ENCODE measurements at regions not wholly inside any gene's neighbourhood (a gene's known extent, or its start where the extent isn't known, plus 50 kb on each side); places are given as distances from the start of the nearest gene placed in this dataset.
"Not testable (repeated sequence)": the region's sequence is repeated elsewhere in the genome, so short reads cannot be mapped to it uniquely, and the experiment has no call there.

DNA sequence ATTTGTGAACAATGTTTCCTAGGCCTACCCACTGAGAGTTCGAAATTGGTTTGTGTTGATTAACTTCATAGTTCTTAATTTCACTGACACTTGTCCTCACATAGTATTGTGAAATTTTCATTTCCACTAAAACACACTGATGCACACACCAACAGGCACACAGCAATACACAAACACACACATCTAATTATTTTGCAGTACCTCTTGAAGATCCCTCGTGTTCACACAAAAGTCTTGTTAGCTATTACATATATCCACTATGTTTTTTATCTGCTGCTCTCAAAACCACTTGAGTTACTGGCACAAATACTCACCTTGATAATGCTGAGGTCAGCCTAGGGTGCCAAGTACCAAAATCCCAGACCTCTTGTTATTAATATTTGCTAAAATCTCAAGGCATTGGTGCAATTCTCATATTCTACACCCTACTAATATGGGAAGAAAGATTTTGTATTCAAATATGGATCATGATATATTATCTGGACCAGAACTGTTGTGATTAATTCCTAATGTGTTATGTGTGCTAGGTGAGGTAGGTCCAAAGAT, 767.4 kb upstream of the CDH10 start:
- H3K27ac ChIP-seq: no peak overlapping the region
- 55 to 77% (median 66%) methylated on average over 2 of the region's 2 CpGs for WGBS, 5 donors
- TF ChIP-seq, protein P1, sequence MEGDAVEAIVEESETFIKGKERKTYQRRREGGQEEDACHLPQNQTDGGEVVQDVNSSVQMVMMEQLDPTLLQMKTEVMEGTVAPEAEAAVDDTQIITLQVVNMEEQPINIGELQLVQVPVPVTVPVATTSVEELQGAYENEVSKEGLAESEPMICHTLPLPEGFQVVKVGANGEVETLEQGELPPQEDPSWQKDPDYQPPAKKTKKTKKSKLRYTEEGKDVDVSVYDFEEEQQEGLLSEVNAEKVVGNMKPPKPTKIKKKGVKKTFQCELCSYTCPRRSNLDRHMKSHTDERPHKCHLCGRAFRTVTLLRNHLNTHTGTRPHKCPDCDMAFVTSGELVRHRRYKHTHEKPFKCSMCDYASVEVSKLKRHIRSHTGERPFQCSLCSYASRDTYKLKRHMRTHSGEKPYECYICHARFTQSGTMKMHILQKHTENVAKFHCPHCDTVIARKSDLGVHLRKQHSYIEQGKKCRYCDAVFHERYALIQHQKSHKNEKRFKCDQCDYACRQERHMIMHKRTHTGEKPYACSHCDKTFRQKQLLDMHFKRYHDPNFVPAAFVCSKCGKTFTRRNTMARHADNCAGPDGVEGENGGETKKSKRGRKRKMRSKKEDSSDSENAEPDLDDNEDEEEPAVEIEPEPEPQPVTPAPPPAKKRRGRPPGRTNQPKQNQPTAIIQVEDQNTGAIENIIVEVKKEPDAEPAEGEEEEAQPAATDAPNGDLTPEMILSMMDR (IDR thresholded peaks at IDR 0.05): no peak
- TF ChIP-seq POLR2A (IDR thresholded peaks at IDR 0.05) (no peak), EP300 (IDR thresholded peaks at IDR 0.05) (no peak), POLR2AphosphoS5 (IDR thresholded peaks at IDR 0.05) (no peak)
- H3K4me1 ChIP-seq: no peaks in the 10 kb centered on the region
- no peaks in the 10 kb centered on the region for H3K27me3 ChIP-seq
- no peaks in the 10 kb centered on the region for H3K36me3 ChIP-seq
- H3K4me3 ChIP-seq: no peak overlapping the region
- peaks cover 0 to 17% (median 5%) of the 10 kb centered on the region in 4 donors for H3K9me3 ChIP-seq
- DNase-seq: no peak
- intact Hi-C loops (cut with DNase I; ENCODE audit: low total_unique reads): no loop called here

DNA sequence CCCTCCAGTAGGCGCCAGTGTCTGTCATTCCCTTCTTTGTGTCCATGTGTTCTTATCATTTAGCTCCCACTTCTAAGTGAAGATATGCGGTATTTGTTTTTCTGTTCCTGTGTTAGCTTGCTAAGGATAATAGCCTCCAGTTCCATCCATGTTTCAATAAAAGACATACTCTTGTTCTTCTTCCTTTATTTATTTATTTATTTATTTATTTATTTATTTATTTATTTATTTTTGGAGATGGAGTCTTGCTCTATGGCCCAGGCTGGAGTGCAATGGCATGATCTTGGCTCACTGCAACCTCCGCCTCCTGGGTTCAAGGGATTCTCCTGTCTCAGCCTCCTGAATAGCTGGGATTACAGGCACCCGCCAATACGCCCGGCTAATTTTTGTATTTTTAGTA, 762.6 kb upstream of the CDH10 start:
- WGBS, 5 donors: 77 to 95% (median 80%) methylated on average over 6 of the region's 6 CpGs
- H3K4me1 ChIP-seq; intact Hi-C loops (cut with DNase I; ENCODE audit: low total_unique reads); H3K27ac ChIP-seq; H3K36me3 ChIP-seq; H3K27me3 ChIP-seq; H3K4me3 ChIP-seq; DNase-seq: not testable (repeated sequence)
- H3K9me3 ChIP-seq: peaks cover 0 to 32% (median 15%) of the 10 kb centered on the region in 4 donors

DNA sequence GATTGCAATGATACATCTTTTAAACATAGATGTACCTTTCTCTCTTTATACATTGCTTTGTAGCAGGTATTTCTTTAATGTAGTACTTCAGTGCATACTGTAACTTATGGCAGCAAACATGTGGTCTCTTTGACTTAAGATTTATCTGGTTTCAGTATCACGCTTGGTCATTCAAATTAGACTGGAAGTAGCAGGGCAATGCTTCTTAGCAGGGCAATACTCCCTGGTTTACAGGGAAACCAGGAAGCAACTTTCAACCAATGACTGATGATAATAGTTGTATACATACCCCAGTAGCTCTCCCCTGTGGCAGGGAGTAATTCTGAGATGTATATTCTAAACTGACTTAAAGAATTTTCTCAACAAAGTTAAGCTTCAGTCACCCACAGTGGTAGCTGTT, 761.1 kb upstream of the CDH10 start:
- no peaks in the 10 kb centered on the region for H3K27me3 ChIP-seq
- 57 to 86% (median 67%) methylated on average over 1 of the region's 1 CpG for WGBS, 5 donors
- H3K27ac ChIP-seq: no peak overlapping the region
- intact Hi-C loops (cut with DNase I; ENCODE audit: low total_unique reads): no loop called here
- no peak for DNase-seq
- H3K4me1 ChIP-seq: no peaks in the 10 kb centered on the region
- H3K4me3 ChIP-seq: no peak overlapping the region
- peaks cover 0 to 45% (median 21%) of the 10 kb centered on the region in 4 donors for H3K9me3 ChIP-seq
- TF ChIP-seq EP300 (IDR thresholded peaks at IDR 0.05) (no peak), POLR2AphosphoS5 (IDR thresholded peaks at IDR 0.05) (no peak), POLR2A (IDR thresholded peaks at IDR 0.05) (no peak)
- TF ChIP-seq, protein P1 (IDR thresholded peaks at IDR 0.05): no peak
- no peaks in the 10 kb centered on the region for H3K36me3 ChIP-seq

DNA sequence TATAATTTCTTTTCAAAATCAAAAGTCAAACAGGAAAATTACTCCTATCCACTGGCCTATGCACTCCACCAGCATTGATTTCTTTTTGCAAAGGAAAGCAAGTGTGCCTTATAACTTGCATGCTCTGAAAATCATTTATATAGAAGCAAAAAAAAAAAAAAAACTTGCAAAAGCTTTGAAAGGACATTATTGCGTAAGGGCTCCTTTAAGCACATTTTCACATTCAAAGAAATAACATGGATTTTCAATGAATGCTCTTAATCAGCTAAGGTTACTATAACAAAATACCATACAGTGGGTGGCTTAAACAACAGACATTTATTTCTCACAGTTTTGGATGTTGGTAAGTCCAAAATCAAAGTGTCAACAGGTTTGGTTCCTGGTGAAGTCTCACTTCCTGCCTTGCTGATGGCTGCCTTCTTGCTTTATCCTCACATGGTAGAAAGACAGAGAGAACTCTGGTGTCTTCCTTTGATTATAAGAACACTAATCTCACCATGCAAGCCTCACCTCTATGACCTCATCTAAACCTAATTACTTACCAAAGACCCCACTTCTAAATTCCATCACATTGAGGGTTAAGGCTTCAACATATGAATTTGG, 755.2 kb upstream of the CDH10 start:
- TF ChIP-seq, protein P1 (IDR thresholded peaks at IDR 0.05): no peak
- TF ChIP-seq EP300 (IDR thresholded peaks at IDR 0.05) (no peak), POLR2A (IDR thresholded peaks at IDR 0.05) (no peak), POLR2AphosphoS5 (IDR thresholded peaks at IDR 0.05) (no peak)
- H3K4me1 ChIP-seq: no peaks in the 10 kb centered on the region
- H3K36me3 ChIP-seq: no peaks in the 10 kb centered on the region
- 91 to 98% (median 96%) methylated on average over 1 of the region's 1 CpG for WGBS, 5 donors
- intact Hi-C loops (cut with DNase I; ENCODE audit: low total_unique reads): no loop called here
- H3K27ac ChIP-seq: no peak overlapping the region
- H3K27me3 ChIP-seq: no peaks in the 10 kb centered on the region
- no peak for DNase-seq
- H3K9me3 ChIP-seq: peaks cover 0 to 28% (median 18%) of the 10 kb centered on the region in 4 donors
- H3K4me3 ChIP-seq: no peak overlapping the region

- no peaks in the 10 kb centered on the region for H3K36me3 ChIP-seq
- no peaks in the 10 kb centered on the region for H3K4me1 ChIP-seq
- H3K9me3 ChIP-seq: no peaks in the 10 kb centered on the region
- 65 to 80% (median 74%) methylated on average over 1 of the region's 1 CpG for WGBS, 5 donors
- H3K27ac ChIP-seq: no peak overlapping the region
- no peak overlapping the region for H3K4me3 ChIP-seq
- DNase-seq: no peak
- no peaks in the 10 kb centered on the region for H3K27me3 ChIP-seq
- intact Hi-C loops (cut with DNase I; ENCODE audit: low total_unique reads): no loop called here
- TF ChIP-seq POLR2AphosphoS5 (IDR thresholded peaks at IDR 0.05) (no peak), POLR2A (IDR thresholded peaks at IDR 0.05) (no peak), EP300 (IDR thresholded peaks at IDR 0.05) (no peak)
- TF ChIP-seq, protein P1 (IDR thresholded peaks at IDR 0.05): no peak
These were observed 749.2 kb upstream of the CDH10 start for GRCh38 chr5:25393957-25394356.
